ENCODE measurements at regions not wholly inside any gene's neighbourhood (a gene's known extent, or its start where the extent isn't known, plus 50 kb on each side); places are given as distances from the start of the nearest gene placed in this dataset.

GRCh38 chr1:58250587-58250948 is 296.0 kb downstream of the OMA1 start:
- TF ChIP-seq, protein P1, sequence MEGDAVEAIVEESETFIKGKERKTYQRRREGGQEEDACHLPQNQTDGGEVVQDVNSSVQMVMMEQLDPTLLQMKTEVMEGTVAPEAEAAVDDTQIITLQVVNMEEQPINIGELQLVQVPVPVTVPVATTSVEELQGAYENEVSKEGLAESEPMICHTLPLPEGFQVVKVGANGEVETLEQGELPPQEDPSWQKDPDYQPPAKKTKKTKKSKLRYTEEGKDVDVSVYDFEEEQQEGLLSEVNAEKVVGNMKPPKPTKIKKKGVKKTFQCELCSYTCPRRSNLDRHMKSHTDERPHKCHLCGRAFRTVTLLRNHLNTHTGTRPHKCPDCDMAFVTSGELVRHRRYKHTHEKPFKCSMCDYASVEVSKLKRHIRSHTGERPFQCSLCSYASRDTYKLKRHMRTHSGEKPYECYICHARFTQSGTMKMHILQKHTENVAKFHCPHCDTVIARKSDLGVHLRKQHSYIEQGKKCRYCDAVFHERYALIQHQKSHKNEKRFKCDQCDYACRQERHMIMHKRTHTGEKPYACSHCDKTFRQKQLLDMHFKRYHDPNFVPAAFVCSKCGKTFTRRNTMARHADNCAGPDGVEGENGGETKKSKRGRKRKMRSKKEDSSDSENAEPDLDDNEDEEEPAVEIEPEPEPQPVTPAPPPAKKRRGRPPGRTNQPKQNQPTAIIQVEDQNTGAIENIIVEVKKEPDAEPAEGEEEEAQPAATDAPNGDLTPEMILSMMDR (IDR thresholded peaks at IDR 0.05), result no peak

- TF ChIP-seq, protein P1 (IDR thresholded peaks at IDR 0.05), result no peak
Measured at GRCh38 chr1:58249737-58250586, 296.6 kb downstream of the OMA1 start.

DNA sequence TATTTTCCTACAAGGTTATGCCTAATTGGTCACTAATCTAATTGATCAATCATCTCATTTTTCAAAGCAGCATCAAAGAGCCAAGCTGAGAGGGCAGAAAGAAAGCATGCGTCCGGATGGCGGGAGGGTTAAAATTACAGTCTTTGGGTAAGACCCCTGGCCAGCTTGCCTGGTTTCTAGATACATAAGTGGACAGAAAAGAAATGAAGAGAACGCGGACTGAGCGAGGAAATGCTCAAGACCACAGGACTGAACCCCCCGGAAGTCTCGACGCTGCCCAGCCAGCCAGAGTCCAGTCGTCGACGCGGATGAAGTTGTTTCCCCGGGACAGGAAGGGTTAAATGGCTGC is 297.2 kb downstream of the OMA1 start:
- TF ChIP-seq, protein P1 (IDR thresholded peaks at IDR 0.05), result no peak

- TF ChIP-seq, protein P1 (IDR thresholded peaks at IDR 0.05), result no peak
Measured at GRCh38 chr1:58248791-58249190, 297.7 kb downstream of the OMA1 start.

- TF ChIP-seq, protein P1 (IDR thresholded peaks at IDR 0.05), result no peak
Measured at GRCh38 chr1:58248072-58248471, 298.5 kb downstream of the OMA1 start.

GRCh38 chr1:58246549-58246948 is 300.0 kb downstream of the OMA1 start:
- TF ChIP-seq, protein P1 (IDR thresholded peaks at IDR 0.05), result no peak

DNA sequence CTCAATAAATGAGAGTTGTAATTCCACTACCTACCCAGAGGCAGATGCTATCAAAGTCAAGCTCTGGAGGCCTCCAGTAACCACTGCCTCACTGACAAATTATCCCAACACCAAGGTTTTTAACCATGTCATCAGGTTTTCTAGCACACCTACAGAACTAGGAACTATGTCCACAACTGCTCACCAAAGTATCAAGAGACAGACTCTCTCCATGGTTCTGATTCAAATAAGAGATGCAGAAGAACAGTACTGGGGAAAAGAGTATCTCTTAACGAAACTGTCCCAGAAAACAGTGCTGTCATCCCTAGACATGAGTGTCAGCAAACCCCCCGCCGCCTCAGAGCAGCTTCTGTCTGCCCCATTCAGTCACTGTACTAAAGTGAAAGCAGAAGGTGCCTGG is 301.7 kb downstream of the OMA1 start:
- TF ChIP-seq, protein P1 (IDR thresholded peaks at IDR 0.05), result no peak

DNA sequence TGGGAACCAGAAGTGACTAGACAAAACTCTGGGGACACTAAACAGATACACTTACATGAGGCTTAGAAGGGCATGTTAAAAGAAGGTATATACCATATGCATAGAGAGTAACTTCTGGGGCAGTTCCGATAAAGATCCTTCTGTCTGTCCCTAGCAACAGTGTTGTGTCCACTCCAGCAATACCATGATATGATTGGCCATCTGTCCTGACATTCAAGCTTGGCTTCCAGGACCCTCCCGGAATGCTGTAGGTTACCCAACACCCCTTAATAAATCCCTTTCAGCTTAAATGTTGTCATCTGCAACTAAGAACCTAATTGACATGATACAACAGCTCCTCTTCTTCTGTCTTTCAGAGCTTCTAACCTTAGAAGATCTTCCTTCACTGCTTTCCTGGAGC is 307.7 kb downstream of the OMA1 start:
- TF ChIP-seq, protein P1 (IDR thresholded peaks at IDR 0.05), result no peak
